HG02759 (cell line): ENCODE measurements at regions not wholly inside any gene's neighbourhood (a gene's known extent, or its start where the extent isn't known, plus 50 kb on each side); places are given as distances from the start of the nearest gene placed in this dataset.
"Not testable (repeated sequence)": the region's sequence is repeated elsewhere in the genome, so short reads cannot be mapped to it uniquely, and the experiment has no call there.

Experiments used
- ATAC-seq: cut with Tn5 transposase; IDR thresholded peaks from one replicate; pipeline ENCODE4 v1.9.1; 2021; ENCODE audit warnings: mild to moderate bottlenecking, moderate library complexity; ENCODE audit not compliant: unreplicated experiment

GRCh38 chr16:21533474-21533873 lies 65.9 kb upstream of the METTL9 start:
- not testable (repeated sequence) for ATAC-seq

GRCh38 chr16:21534561-21534960 lies 64.8 kb upstream of the METTL9 start:
- not testable (repeated sequence) for ATAC-seq

- not testable (repeated sequence) for ATAC-seq
Measured at GRCh38 chr16:21535201-21535600, 64.2 kb upstream of the METTL9 start.

- not testable (repeated sequence) for ATAC-seq
Measured at GRCh38 chr16:21536740-21537139, 62.6 kb upstream of the METTL9 start.

GRCh38 chr16:21537598-21537997 lies 61.8 kb upstream of the METTL9 start:
- not testable (repeated sequence) for ATAC-seq

- ATAC-seq, result not testable (repeated sequence)
Measured at GRCh38 chr16:21539107-21539618, 60.2 kb upstream of the METTL9 start.

- peak; percentile 72 for ATAC-seq
Measured at GRCh38 chr16:21540770-21541433, 58.5 kb upstream of the METTL9 start.

GRCh38 chr16:21541611-21542051 lies 57.7 kb upstream of the METTL9 start:
- peak; percentile 42 for ATAC-seq

- not testable (repeated sequence) for ATAC-seq
Measured at GRCh38 chr16:21542075-21542474, 57.3 kb upstream of the METTL9 start.

GRCh38 chr16:21542491-21543124 lies 56.8 kb upstream of the METTL9 start:
- not testable (repeated sequence) for ATAC-seq

- not testable (repeated sequence) for ATAC-seq
Measured at GRCh38 chr16:21543151-21543836, 56.1 kb upstream of the METTL9 start.

- not testable (repeated sequence) for ATAC-seq
Measured at GRCh38 chr16:21545664-21546326, 53.6 kb upstream of the METTL9 start.

GRCh38 chr16:21549396-21549795 lies 50.0 kb upstream of the METTL9 start:
- ATAC-seq, result not testable (repeated sequence)
